GM19468 (cell line): ENCODE measurements at regions not wholly inside any gene's neighbourhood (a gene's known extent, or its start where the extent isn't known, plus 50 kb on each side); places are given as distances from the start of the nearest gene placed in this dataset.
"Not testable (repeated sequence)": the region's sequence is repeated elsewhere in the genome, so short reads cannot be mapped to it uniquely, and the experiment has no call there.

Source experiments
- ATAC-seq: cut with Tn5 transposase; IDR thresholded peaks from one replicate; pipeline ENCODE4 v1.9.1; 2021; ENCODE audit warnings: mild to moderate bottlenecking, moderate library complexity, moderate number of reproducible peaks; ENCODE audit not compliant: unreplicated experiment; ENCODE audit errors: extremely low read depth

DNA sequence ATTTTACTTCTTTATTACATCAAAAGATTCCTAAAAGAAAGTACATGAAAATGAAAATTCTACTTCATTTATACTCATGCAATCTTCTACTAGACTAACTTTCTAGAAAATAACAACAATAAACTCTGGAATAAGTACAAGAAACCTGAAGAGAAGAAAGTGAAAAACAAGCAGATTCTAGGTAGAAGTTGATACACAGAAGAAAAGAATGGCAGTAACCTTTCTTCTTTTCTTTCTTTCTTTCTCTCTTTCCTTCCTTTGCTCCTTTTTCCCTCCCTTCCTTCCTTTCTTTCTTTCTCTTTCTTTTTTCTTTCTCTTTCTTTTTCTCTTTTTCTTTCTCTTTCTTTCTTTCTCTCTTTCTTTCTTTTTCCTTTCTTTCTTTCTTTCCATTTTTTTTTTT lies 541.7 kb upstream of the ANKRD30A start:
- ATAC-seq = no peak

DNA sequence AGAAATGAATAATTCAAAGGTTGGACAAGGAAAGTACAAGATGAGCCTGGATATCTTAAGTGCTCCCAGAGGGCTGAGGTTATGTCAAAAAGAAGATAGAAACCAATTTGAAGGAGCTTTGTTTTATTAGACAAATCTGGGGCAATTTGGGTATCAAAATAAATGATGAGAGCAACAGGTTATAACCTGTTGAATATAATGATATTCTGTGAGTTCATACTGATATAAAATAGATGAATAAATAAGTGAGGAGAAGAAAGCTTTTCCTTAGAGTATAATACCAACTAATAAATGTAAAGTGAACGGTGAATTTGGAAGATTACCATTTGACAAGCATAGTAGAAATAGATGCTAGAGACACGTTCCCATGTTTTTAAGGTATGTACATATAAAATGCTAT lies 544.2 kb upstream of the ANKRD30A start:
- no peak for ATAC-seq

DNA sequence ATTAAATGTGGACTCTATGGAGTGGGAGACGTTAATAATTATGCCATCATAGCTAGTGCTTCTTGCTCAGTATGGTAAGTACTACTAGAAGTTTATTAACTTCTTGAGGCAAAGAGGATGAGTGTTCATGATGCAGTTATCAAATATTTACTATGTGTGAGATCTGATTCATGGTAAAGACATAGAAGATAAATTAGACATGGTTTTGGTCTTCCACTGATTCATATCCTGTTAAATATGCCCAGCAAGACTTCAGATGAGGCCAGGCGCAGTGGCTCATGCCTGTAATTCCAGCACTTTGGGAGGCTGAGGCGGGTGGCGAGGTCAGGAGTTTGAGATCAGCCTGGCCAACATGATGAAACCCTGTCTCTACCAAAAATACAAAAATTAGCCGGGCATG lies 547.1 kb upstream of the ANKRD30A start:
- no peak for ATAC-seq

DNA sequence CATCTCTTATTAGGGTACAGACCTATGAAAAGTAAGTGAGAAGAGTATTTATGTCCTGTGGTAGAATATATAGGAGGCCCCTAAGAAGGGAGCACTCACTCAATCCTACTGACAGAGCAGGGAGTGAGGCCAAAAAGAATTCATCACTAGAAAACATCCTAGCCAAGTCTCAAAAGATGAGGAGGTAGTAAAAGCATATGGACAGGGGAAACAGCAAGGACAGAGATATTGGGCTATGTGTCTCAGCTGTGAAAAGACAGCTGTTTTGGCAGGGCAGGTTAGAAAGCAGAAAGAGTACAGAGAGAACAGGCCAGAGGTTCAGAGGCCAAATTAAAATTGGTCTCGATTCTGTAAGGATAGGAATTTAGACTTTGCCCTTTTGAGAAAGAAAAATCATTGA lies 548.3 kb upstream of the ANKRD30A start:
- ATAC-seq = no peak

DNA sequence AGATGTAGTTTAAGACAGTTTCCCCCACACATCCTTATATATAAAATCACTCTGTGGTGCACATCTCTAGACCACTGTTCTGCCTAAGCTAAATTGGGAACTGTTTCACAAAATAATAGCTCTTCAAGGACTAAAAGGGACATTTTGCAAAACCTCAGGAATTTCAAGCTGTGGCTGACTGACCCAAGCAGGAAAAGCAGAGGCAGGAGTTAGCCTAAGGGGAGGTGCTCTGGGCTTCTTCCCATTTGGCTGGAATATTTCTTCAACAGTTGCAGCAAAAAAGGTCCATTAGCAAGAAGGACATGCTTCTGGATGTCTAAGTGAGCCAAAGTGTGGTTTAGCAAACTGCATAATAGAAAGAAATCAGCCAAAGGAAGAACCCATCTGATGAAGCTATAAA lies 551.2 kb upstream of the ANKRD30A start:
- no peak for ATAC-seq

DNA sequence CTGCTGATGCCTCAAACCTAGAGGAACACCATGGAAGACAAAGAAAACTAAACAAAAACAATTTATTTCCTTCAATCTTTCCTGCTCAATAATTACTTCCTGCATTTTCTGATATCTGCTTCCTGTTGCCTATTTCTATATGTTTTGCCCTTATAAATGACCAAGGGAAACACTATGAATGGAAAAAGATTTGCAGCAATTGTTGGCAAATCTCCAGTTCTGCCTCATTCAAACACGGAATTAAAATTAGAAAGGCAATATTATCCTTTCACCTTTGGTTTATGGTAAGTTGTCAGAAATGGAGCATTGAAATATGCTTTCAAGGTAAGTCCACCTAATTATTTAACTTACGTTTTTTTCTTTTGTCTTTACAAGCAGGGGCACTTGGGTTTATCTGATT lies 552.2 kb upstream of the ANKRD30A start:
- ATAC-seq = no peak

DNA sequence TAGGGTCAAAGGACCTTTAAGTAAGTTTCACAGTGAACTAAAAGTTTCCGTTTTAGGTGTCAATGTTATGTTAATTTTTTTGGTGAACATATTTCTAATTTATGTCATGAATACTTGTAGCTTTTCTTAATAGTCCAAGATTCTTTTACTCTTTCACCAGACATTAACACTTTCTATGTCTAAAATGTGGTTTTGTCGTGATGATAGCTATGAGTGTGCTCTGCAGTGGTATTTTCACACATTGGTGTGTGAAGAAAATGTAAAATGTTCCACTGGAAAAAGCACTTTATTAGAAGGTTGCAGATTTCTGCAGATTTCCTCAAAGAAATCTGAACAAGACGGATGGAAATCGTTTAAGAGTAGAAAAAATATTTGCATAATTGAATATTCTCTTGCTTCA lies 561.0 kb upstream of the ANKRD30A start:
- no peak for ATAC-seq

DNA sequence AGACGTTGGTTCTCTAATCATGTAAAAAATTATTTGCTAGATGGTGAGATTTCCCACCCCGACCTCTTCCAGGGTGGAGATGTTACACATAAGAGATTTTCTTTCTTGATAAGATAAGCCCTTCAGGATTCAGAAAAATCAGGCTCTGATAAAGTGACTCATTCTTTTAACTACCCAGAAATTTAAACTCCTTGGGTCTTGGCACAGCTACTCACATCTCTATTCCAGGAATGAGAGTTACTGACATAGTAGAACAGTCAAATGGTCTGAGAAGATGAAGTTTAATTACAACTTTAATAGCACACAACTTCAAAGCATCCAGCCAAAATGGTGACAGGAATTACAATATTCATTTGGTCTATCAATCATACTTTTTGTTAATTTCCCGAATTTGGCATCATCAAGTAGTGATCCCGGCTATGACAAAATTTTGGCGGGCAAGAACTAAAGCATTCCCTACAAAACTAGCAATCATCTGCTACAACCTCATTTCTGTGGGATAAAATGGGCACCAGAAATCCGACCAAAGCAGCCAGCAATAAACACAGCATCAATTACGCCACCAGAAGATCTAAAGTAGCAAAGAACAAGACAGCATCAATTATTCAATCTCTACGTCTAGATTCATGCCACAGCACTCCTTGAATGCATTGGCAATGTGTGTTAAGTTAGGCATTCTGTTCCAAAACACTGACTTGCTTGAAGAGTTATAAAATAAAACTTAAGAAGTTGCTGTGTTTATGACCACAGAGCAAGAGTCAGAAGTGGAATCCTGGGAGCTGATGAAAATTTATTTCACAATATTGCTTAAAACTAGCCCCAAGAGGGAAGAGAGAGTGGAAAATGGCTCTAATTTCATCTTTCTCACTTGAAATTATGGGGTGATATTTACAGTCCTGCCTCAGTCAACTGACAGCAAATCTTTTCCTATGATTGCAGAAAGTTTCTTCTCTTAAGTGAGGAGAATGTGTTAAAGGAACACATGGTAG lies 565.7 kb upstream of the ANKRD30A start:
- no peak for ATAC-seq

DNA sequence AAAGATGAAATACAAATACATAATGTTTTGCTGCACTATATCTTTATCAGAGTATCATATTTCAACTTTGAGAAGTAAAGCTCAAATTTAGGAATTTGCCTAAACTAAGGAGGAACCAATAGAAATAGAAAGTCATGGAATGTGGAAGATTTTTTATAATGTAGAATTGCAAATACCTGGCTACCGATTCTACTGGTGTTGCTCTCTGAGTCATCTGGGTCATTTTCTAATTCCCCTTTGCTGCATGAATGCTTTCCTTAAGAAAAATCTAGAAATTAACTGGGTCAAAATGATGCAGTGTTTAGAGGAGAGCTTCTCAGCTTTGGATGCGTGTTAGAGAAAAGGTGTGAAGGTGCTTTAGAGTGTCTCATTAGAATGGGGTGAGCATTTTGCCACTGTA lies 568.9 kb upstream of the ANKRD30A start:
- no peak for ATAC-seq

DNA sequence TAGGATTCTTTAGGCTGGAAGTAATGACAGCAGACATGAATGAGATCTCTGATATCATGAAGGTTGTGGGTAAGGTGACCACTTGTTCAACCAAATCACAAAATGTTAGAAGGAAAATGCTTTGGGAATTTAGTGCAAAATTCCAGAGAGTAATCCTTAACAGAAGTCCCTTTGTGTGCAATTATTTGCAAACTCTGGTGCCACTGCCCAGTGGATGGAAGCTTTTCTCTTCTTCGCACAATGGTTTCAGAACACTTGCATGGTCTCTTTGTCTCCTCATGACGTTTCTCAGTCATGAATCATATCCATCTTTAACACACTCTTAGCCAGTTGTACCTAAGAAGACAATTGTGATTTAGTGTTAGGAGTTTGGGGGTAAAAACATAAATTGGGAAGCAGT lies 570.4 kb upstream of the ANKRD30A start:
- ATAC-seq = no peak

DNA sequence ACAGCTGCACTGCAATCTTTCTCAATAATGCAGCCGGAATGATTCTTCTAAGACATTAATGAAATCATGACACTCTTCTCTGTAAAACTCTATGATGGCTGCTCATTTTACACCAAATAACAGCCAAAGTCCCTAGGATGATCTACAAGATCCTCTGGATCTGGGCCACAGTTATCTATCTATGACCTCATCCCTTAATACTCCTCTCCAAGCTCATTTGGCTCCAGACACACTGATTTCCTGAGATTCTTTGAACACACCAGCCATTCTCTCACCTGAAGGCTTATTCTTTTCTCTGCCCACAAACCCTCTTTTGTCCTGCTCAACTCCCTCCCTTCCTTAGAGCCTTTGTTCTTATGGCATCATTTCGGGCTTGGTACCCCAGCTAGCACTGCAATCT lies 577.4 kb upstream of the ANKRD30A start:
- ATAC-seq = no peak

DNA sequence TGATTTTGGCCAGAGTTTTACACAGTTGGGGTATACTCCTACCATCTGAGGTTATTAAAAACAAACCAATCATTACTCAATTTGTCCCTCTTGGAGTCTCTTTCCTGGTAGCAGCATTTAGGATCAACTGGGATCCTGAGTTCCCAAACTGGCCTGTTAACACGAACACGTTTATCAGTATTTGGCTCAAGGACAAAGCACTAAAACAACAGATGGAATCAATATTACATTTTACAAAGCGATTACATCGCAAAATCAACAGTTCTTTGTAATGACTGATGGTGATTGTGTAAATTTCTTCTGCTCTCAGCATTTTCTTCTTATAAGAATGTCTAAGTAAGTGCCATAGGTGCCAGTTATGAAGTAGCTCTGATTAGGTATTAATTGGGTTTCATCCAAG lies 582.9 kb upstream of the ANKRD30A start:
- no peak for ATAC-seq

DNA sequence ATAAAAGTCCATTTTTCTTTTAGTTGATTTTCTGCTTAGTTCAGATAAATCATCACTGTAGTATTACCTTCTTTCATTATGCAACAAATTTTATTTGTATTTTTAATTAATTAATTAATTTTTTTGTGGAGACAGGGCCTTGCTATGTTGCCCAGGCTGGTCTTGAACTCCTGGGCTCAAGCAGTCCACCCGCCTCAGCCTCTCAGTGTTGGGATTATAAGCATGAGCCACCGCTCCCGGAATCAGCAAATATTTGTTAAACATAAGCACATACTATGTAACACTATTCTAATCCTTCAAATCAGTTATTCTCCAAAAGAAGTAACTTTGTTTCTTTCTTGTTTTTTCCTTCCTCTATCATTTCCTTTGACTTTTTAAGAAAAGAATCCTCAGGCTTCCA lies 584.8 kb upstream of the ANKRD30A start:
- no peak for ATAC-seq

DNA sequence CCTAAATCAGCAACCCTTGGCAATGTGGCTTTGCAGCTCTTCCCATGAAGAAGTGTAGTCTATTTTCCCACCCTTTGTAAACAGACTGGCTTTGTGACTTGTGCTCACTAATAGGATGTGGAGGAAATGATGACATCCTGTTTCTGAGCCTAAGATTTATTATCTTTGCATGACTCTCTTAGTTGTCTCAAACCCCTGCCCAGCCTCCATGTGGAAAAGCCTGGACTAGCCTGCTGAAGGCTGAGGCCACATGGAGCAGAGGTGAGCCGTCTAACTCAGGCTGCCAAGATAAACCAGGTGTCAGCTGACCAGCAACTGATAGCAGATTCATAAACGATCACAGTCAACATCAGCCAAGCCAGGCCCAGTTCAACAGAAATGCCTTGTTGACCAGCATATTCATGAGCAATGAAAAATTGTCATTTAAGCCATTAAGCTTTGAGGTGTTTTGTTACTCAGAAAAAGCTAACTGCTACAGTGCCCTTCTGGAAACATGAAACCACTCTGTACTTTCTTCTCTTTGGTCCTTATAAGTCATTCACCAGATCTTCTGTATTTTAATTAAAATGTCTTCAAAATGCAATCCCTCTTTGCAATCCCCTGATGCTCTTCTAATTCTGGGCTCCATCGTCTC lies 586.3 kb upstream of the ANKRD30A start:
- no peak for ATAC-seq

DNA sequence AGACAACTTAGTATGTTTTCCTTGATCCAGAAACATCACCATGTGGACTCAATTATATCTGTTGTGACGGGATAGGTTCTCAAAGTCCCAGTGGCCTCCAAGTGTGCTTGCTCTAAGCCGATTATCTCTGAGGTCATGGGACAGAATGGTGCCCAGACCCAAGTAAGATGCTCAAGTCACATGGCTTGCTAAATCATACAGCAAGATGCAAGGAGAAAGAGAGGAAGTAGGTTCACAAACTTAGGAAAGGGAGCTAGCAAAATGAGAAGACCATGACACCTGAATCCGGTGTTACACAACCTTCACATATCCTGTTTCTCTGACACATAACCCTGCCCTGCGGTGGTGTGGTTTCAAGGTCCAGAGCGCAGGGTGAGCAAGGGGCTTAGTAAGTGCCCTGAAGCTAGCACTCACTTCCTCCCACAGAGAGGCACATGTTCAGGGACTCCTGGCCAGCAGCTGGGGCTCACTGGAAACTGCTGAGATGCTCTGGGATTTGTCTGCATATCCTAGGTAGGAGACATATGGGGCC lies 590.9 kb upstream of the ANKRD30A start:
- ATAC-seq = peak; percentile 95

DNA sequence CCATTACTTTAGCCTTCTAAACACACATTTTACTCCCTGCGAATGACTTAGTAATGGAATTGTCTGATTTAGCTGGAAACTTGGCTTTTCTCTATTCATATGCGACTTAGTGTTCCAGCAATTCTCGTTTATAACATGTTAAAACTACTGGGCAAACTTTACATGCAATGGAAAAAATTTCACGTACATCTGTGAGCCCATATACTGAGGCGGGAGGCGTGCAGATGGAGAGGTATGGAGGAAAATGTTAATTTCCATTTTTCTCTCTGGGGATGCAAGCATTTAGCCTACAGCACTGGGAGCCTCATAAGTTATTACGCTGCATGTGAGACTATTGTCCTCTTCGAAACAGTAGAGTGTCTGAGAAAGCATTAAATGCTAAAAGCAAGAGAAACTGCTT lies 591.5 kb upstream of the ANKRD30A start:
- ATAC-seq = no peak

DNA sequence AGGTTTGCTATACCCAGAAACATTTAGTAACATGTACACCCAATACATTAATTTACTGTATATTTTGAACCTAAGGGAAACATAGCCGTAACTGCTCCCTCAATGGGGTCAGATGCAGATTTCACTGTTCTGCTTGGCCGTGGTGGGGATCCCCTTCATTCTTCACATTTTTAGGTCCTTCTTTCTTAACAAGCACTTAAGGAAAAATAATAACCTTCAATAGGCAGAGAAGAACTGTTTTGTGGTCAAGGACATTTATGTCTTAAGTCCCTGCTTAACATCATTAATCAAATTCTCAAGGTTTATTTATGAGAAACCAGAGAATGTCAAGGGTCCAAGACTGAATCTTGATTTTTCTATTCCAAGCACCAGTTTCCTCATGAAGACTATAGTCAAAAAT lies 592.1 kb upstream of the ANKRD30A start:
- no peak for ATAC-seq

DNA sequence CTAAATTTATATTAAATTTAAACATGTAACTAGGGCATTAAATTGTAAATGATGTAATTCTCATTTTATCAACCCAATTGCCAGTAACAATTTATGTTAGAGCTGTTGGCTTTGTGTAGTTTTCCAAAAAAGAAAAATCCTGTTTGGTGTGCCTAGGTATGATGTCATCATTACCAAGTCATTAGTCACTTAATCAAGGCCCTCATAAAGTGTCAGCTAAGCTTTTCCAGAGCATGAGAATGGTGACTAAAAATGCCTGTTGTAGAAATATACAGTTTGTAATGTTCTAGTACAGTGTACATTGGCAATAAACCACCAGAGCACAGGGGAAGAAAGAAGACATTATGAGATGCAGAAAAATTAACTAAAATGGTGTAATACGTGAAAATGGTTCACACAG lies 593.8 kb upstream of the ANKRD30A start:
- no peak for ATAC-seq

DNA sequence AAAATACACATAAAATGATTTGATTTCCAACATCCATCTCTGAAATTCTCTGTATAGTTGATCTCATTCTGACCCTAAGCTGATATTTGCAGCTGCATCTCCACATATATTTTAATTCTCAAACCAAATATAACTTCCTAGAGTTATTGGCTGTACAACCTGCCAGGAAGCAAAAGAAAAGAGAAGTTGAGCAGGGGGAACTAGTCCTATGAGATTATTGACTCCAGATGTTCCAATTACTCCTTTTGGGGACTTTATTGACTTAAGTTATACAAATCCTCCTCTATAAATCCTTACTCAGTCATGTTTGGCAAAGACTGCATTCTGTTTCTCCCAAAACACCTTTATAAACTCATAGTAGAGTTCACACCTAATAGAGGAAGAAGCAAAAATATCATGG lies 599.4 kb upstream of the ANKRD30A start:
- ATAC-seq = no peak

DNA sequence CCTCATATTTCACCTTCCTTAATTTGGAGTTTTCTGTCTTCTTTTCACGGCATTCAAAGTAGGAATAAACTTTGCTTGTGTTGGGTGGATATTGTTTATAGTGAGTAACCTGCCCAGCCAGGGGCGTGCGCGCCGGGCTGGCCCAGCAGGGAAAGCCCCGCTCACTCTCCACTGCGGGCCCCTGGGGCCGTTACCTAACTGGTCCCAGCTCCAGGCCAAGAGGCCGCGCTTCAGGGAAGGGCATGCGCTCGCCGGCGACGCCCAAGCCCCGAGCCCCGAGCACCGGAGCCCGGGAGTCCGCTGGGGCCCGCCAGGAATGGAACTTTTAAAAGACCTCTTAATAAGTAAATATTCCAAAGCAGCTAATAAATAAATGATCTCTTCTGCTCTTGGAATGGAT lies 601.3 kb upstream of the ANKRD30A start:
- ATAC-seq = not testable (repeated sequence)

DNA sequence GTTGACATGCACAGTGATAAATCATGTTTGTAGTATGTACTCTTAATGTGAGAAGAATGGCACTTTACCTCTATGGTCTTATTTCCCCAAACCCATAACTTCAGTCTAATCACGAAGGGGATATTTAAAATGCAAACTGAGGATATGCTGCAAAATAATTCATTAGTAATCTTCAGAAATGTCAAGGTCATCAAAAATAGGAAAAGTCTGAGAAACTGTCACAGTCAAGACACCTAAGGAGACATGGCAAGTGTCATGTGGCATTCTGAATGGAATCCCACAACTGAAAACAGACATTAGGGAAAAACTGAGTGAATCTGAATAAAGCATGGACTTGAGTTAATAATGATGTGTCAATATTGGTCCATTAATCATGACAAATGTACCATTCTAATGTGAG lies 605.5 kb upstream of the ANKRD30A start:
- ATAC-seq = no peak
